ENCODE measurements at regions not wholly inside any gene's neighbourhood (a gene's known extent, or its start where the extent isn't known, plus 50 kb on each side); places are given as distances from the start of the nearest gene placed in this dataset.
A peak's percentile ranks its signal among the peaks of the same experiment; 100 is the strongest.
"Not testable (repeated sequence)": the region's sequence is repeated elsewhere in the genome, so short reads cannot be mapped to it uniquely, and the experiment has no call there.

- not testable (repeated sequence) for H3K36me3 ChIP-seq (ENCODE audit: control insufficient read depth in 3 of 3, insufficient read depth in 3 of 3, low read length in 3 of 3); H3K9ac ChIP-seq (ENCODE audit: low read depth in 1 of 3, low read length in 3 of 3); H3K9me3 ChIP-seq (ENCODE audit: control insufficient read depth in 3 of 3, low read length in 3 of 3); H3K27me3 ChIP-seq (ENCODE audit: control insufficient read depth in 3 of 3, insufficient read depth in 3 of 3, low read length in 3 of 3); H3K4me3 ChIP-seq (ENCODE audit: low read length in 3 of 3); H3K27ac ChIP-seq (ENCODE audit: low read depth, low read length); H3K4me1 ChIP-seq (ENCODE audit: control insufficient read depth in 3 of 3, insufficient read depth in 3 of 3, low read length in 3 of 3)
These were observed 110.6 kb upstream of the SYT10 start for GRCh38 chr12:33550214-33550613.

- Histone ChIP-seq H3K27ac (ENCODE audit: low read depth, low read length) (no peak overlapping the region), H3K36me3 (ENCODE audit: control insufficient read depth in 3 of 3, insufficient read depth in 3 of 3, low read length in 3 of 3) (no peaks in the 10 kb centered on the region), H3K4me3 (ENCODE audit: low read length in 3 of 3) (no peak overlapping the region), H3K9me3 (ENCODE audit: control insufficient read depth in 3 of 3, low read length in 3 of 3) (no peaks in the 10 kb centered on the region), H3K9ac (ENCODE audit: low read depth in 1 of 3, low read length in 3 of 3) (no peak overlapping the region), H3K4me1 (ENCODE audit: control insufficient read depth in 3 of 3, insufficient read depth in 3 of 3, low read length in 3 of 3) (no peaks in the 10 kb centered on the region), H3K27me3 (ENCODE audit: control insufficient read depth in 3 of 3, insufficient read depth in 3 of 3, low read length in 3 of 3) (no peaks in the 10 kb centered on the region)
These were observed 111.4 kb upstream of the SYT10 start for GRCh38 chr12:33551006-33551405.

- no peaks in the 10 kb centered on the region for H3K27me3 ChIP-seq (ENCODE audit: control insufficient read depth in 3 of 3, insufficient read depth in 3 of 3, low read length in 3 of 3)
- H3K9me3 ChIP-seq (ENCODE audit: control insufficient read depth in 3 of 3, low read length in 3 of 3), result no peaks in the 10 kb centered on the region
- no peak overlapping the region for H3K9ac ChIP-seq (ENCODE audit: low read depth in 1 of 3, low read length in 3 of 3)
- H3K4me1 ChIP-seq (ENCODE audit: control insufficient read depth in 3 of 3, insufficient read depth in 3 of 3, low read length in 3 of 3), result no peaks in the 10 kb centered on the region
- no peak overlapping the region for H3K27ac ChIP-seq (ENCODE audit: low read depth, low read length)
- H3K4me3 ChIP-seq (ENCODE audit: low read length in 3 of 3), result no peak overlapping the region
- no peaks in the 10 kb centered on the region for H3K36me3 ChIP-seq (ENCODE audit: control insufficient read depth in 3 of 3, insufficient read depth in 3 of 3, low read length in 3 of 3)
These were observed 115.5 kb upstream of the SYT10 start for GRCh38 chr12:33555128-33555527.

GRCh38 chr12:33560653-33561208 lies 121.1 kb upstream of the SYT10 start:
- no peaks in the 10 kb centered on the region for H3K27me3 ChIP-seq (ENCODE audit: control insufficient read depth in 3 of 3, insufficient read depth in 3 of 3, low read length in 3 of 3)

GRCh38 chr12:33562401-33562800 lies 122.8 kb upstream of the SYT10 start:
- no peak overlapping the region for H3K4me3 ChIP-seq (ENCODE audit: low read length in 3 of 3)
- H3K27me3 ChIP-seq (ENCODE audit: control insufficient read depth in 3 of 3, insufficient read depth in 3 of 3, low read length in 3 of 3), result no peaks in the 10 kb centered on the region
- H3K9ac ChIP-seq (ENCODE audit: low read depth in 1 of 3, low read length in 3 of 3), result no peak overlapping the region
- H3K9me3 ChIP-seq (ENCODE audit: control insufficient read depth in 3 of 3, low read length in 3 of 3), result peaks cover 0 to 2% (median 0%) of the 10 kb centered on the region in 3 donors
- no peaks in the 10 kb centered on the region for H3K36me3 ChIP-seq (ENCODE audit: control insufficient read depth in 3 of 3, insufficient read depth in 3 of 3, low read length in 3 of 3)
- no peak overlapping the region for H3K27ac ChIP-seq (ENCODE audit: low read depth, low read length)
- no peaks in the 10 kb centered on the region for H3K4me1 ChIP-seq (ENCODE audit: control insufficient read depth in 3 of 3, insufficient read depth in 3 of 3, low read length in 3 of 3)

More at GRCh38 chr12:33560653-33561208, 121.1 kb upstream of the SYT10 start:
- no peaks in the 10 kb centered on the region for H3K36me3 ChIP-seq (ENCODE audit: control insufficient read depth in 3 of 3, insufficient read depth in 3 of 3, low read length in 3 of 3)
- H3K4me3 ChIP-seq (ENCODE audit: low read length in 3 of 3), result no peak overlapping the region
- no peak overlapping the region for H3K27ac ChIP-seq (ENCODE audit: low read depth, low read length)
- H3K9me3 ChIP-seq (ENCODE audit: control insufficient read depth in 3 of 3, low read length in 3 of 3), result peaks cover 0 to 2% (median 0%) of the 10 kb centered on the region in 3 donors
- no peaks in the 10 kb centered on the region for H3K4me1 ChIP-seq (ENCODE audit: control insufficient read depth in 3 of 3, insufficient read depth in 3 of 3, low read length in 3 of 3)
- H3K9ac ChIP-seq (ENCODE audit: low read depth in 1 of 3, low read length in 3 of 3), result no peak overlapping the region

- Histone ChIP-seq H3K4me1 (ENCODE audit: control insufficient read depth in 3 of 3, insufficient read depth in 3 of 3, low read length in 3 of 3) (no peaks in the 10 kb centered on the region), H3K27ac (ENCODE audit: low read depth, low read length) (no peak overlapping the region), H3K27me3 (ENCODE audit: control insufficient read depth in 3 of 3, insufficient read depth in 3 of 3, low read length in 3 of 3) (no peaks in the 10 kb centered on the region), H3K36me3 (ENCODE audit: control insufficient read depth in 3 of 3, insufficient read depth in 3 of 3, low read length in 3 of 3) (no peaks in the 10 kb centered on the region), H3K9me3 (ENCODE audit: control insufficient read depth in 3 of 3, low read length in 3 of 3) (peaks cover 0 to 2% (median 0%) of the 10 kb centered on the region in 3 donors), H3K9ac (ENCODE audit: low read depth in 1 of 3, low read length in 3 of 3) (no peak overlapping the region), H3K4me3 (ENCODE audit: low read length in 3 of 3) (no peak overlapping the region)
These were observed 126.8 kb upstream of the SYT10 start for GRCh38 chr12:33566403-33566802.

- Histone ChIP-seq H3K4me1 (ENCODE audit: control insufficient read depth in 3 of 3, insufficient read depth in 3 of 3, low read length in 3 of 3) (no peaks in the 10 kb centered on the region), H3K9me3 (ENCODE audit: control insufficient read depth in 3 of 3, low read length in 3 of 3) (no peaks in the 10 kb centered on the region), H3K4me3 (ENCODE audit: low read length in 3 of 3) (no peak overlapping the region), H3K27me3 (ENCODE audit: control insufficient read depth in 3 of 3, insufficient read depth in 3 of 3, low read length in 3 of 3) (no peaks in the 10 kb centered on the region), H3K27ac (ENCODE audit: low read depth, low read length) (no peak overlapping the region), H3K9ac (ENCODE audit: low read depth in 1 of 3, low read length in 3 of 3) (no peak overlapping the region), H3K36me3 (ENCODE audit: control insufficient read depth in 3 of 3, insufficient read depth in 3 of 3, low read length in 3 of 3) (no peaks in the 10 kb centered on the region)
These were observed 135.7 kb upstream of the SYT10 start for GRCh38 chr12:33575346-33575745.

- no peaks in the 10 kb centered on the region for H3K36me3 ChIP-seq (ENCODE audit: control insufficient read depth in 3 of 3, insufficient read depth in 3 of 3, low read length in 3 of 3)
- no peaks in the 10 kb centered on the region for H3K9me3 ChIP-seq (ENCODE audit: control insufficient read depth in 3 of 3, low read length in 3 of 3)
- no peaks in the 10 kb centered on the region for H3K27me3 ChIP-seq (ENCODE audit: control insufficient read depth in 3 of 3, insufficient read depth in 3 of 3, low read length in 3 of 3)
- H3K27ac ChIP-seq (ENCODE audit: low read depth, low read length), result no peak overlapping the region
- H3K4me1 ChIP-seq (ENCODE audit: control insufficient read depth in 3 of 3, insufficient read depth in 3 of 3, low read length in 3 of 3), result no peaks in the 10 kb centered on the region
- no peak overlapping the region for H3K4me3 ChIP-seq (ENCODE audit: low read length in 3 of 3)
- no peak overlapping the region for H3K9ac ChIP-seq (ENCODE audit: low read depth in 1 of 3, low read length in 3 of 3)
These were observed 142.0 kb upstream of the SYT10 start for GRCh38 chr12:33581613-33582122.

GRCh38 chr12:33586576-33586975 lies 147.0 kb upstream of the SYT10 start:
- Histone ChIP-seq H3K36me3 (ENCODE audit: control insufficient read depth in 3 of 3, insufficient read depth in 3 of 3, low read length in 3 of 3) (no peaks in the 10 kb centered on the region), H3K4me1 (ENCODE audit: control insufficient read depth in 3 of 3, insufficient read depth in 3 of 3, low read length in 3 of 3) (no peaks in the 10 kb centered on the region), H3K9me3 (ENCODE audit: control insufficient read depth in 3 of 3, low read length in 3 of 3) (no peaks in the 10 kb centered on the region), H3K4me3 (ENCODE audit: low read length in 3 of 3) (no peak overlapping the region), H3K27ac (ENCODE audit: low read depth, low read length) (no peak overlapping the region), H3K9ac (ENCODE audit: low read depth in 1 of 3, low read length in 3 of 3) (no peak overlapping the region), H3K27me3 (ENCODE audit: control insufficient read depth in 3 of 3, insufficient read depth in 3 of 3, low read length in 3 of 3) (no peaks in the 10 kb centered on the region)

GRCh38 chr12:33587354-33587753 lies 147.7 kb upstream of the SYT10 start:
- Histone ChIP-seq H3K4me1 (ENCODE audit: control insufficient read depth in 3 of 3, insufficient read depth in 3 of 3, low read length in 3 of 3) (no peaks in the 10 kb centered on the region), H3K27me3 (ENCODE audit: control insufficient read depth in 3 of 3, insufficient read depth in 3 of 3, low read length in 3 of 3) (no peaks in the 10 kb centered on the region), H3K9ac (ENCODE audit: low read depth in 1 of 3, low read length in 3 of 3) (no peak overlapping the region), H3K9me3 (ENCODE audit: control insufficient read depth in 3 of 3, low read length in 3 of 3) (no peaks in the 10 kb centered on the region), H3K4me3 (ENCODE audit: low read length in 3 of 3) (no peak overlapping the region), H3K27ac (ENCODE audit: low read depth, low read length) (peak overlapping the region; percentile 0), H3K36me3 (ENCODE audit: control insufficient read depth in 3 of 3, insufficient read depth in 3 of 3, low read length in 3 of 3) (no peaks in the 10 kb centered on the region)
